ENCODE measurements at regions not wholly inside any gene's neighbourhood (a gene's known extent, or its start where the extent isn't known, plus 50 kb on each side); places are given as distances from the start of the nearest gene placed in this dataset.

DNA sequence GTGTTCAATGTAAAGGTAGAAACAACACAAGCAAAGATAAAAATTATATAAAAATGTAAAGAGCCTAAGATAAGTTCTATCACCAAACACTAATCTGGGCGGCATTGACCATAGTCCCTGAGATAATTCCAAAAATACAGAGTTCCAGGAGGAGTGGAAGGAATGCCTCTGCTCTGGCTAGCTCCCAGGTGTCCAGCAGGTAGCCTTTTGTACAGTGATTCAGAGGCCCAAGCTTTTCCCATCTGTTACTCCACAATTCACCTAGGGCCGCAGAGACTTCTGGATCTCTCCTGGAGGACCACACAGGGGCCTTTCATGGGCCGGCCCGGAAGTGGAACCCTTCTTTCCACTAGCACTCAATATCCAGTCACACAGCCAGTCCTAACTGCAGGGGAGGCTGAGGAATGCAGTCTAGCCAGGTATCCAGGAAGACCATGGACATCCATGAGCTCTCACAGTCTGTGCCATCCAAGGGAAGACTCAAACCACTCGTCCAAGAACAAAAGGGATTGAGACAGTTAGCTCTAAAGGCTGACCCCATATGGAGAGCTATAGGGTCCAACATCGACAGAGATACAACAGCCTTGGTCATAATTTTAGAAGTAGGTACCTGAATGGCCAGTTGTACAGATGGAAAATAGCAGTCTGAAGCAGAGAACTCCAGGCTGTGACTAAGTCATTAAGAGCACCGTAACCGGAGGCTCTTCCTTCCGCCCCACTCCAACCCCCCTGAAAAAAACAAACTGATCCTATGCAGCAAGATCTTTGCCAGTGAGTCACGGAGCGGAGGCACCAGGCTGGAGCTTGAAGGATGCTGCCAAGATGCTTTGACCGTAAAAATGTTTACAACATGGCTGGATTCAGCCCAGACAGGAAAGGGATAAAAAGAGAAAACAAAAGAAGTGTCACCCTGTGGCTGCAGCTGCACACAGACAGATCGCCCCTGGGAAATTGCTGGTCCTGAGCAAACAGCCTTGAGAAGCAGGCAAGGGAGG lies 204.8 kb downstream of the NUAK1 start:
- H4K20me1 ChIP-seq (ENCODE audit: insufficient read depth, low read length), result no peaks in the 10 kb centered on the region
- Mint-ChIP-seq H3K4me1 (no peaks in the 10 kb centered on the region), H3K4me3 (no peak overlapping the region), H3K27ac (no peak overlapping the region), H3K27me3 (ENCODE audit: low read depth in 3 of 3) (peaks cover 0 to 17% (median 1%) of the 10 kb centered on the region in 3 donors), H3K36me3 (no peaks in the 10 kb centered on the region), H3K9me3 (peaks cover 0 to 3% (median 0%) of the 10 kb centered on the region in 7 donors)
- H3K36me3 ChIP-seq (replicated peaks in 1 of 2; ENCODE audit: control insufficient read depth in 1 of 2, insufficient read depth in 2 of 2, low read length in 2 of 2), result no peaks in the 10 kb centered on the region
- no peaks in the 10 kb centered on the region for H3K9me3 ChIP-seq (replicated peaks in 1 of 2; ENCODE audit: control insufficient read depth in 1 of 2, insufficient read depth in 1 of 2, low read length in 2 of 2)
- intact Hi-C loops (cut with micrococcal nuclease), result no loop called here
- 79% methylated on average over 13 of the region's 13 CpGs for WGBS (ENCODE audit: insufficient coverage)
- TF ChIP-seq, protein P1, sequence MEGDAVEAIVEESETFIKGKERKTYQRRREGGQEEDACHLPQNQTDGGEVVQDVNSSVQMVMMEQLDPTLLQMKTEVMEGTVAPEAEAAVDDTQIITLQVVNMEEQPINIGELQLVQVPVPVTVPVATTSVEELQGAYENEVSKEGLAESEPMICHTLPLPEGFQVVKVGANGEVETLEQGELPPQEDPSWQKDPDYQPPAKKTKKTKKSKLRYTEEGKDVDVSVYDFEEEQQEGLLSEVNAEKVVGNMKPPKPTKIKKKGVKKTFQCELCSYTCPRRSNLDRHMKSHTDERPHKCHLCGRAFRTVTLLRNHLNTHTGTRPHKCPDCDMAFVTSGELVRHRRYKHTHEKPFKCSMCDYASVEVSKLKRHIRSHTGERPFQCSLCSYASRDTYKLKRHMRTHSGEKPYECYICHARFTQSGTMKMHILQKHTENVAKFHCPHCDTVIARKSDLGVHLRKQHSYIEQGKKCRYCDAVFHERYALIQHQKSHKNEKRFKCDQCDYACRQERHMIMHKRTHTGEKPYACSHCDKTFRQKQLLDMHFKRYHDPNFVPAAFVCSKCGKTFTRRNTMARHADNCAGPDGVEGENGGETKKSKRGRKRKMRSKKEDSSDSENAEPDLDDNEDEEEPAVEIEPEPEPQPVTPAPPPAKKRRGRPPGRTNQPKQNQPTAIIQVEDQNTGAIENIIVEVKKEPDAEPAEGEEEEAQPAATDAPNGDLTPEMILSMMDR (IDR thresholded peaks at IDR 0.05), result no peak
- no peak overlapping the region for H3K27ac ChIP-seq (ENCODE audit: low read depth in 1 of 2, low read length in 2 of 2)
- H3K79me2 ChIP-seq (ENCODE audit: insufficient read depth, low read length), result no peaks in the 10 kb centered on the region
- H2AFZ ChIP-seq (ENCODE audit: insufficient read depth, low read depth, low read length, poor library complexity, severe bottlenecking), result no peak overlapping the region
- no peak overlapping the region for H3K4me3 ChIP-seq (replicated peaks in 1 of 3; ENCODE audit: low read depth in 2 of 3, low read length in 3 of 3)
- no peak for DNase-seq
- H3K4me2 ChIP-seq (replicated peaks; ENCODE audit: extremely low read depth, low read length, poor library complexity, severe bottlenecking), result no peak overlapping the region
- H3K4me1 ChIP-seq (ENCODE audit: control insufficient read depth in 1 of 2, insufficient read depth in 2 of 2, low read length in 2 of 2), result no peaks in the 10 kb centered on the region
- no peaks in the 10 kb centered on the region for H3K27me3 ChIP-seq (ENCODE audit: control insufficient read depth in 2 of 2, insufficient read depth in 2 of 2, low read length in 2 of 2)
- no peak overlapping the region for H3K9ac ChIP-seq (ENCODE audit: insufficient read depth, low read length, poor library complexity, severe bottlenecking)

DNA sequence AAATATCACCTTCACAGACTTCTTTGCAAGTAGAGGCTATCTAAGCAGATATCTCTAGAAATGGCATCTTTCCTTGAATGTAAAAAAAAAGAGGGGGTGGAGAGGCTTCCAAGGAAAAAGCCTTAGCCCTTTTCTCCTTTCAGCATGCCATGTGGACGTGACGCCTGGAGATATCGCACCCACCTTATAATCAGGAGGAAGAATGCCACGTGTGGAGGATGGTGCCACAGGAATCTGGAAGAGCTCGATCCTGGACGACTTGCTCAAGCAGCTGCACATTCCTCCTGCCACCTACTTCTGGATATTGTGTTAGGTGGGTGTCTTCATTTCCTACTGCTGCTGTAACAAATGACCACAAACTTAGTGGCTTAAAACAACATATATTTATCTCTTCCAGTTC lies 203.6 kb downstream of the NUAK1 start:
- Histone ChIP-seq H2AFZ (ENCODE audit: insufficient read depth, low read depth, low read length, poor library complexity, severe bottlenecking) (no peak overlapping the region), H3K9me3 (replicated peaks in 1 of 2; ENCODE audit: control insufficient read depth in 1 of 2, insufficient read depth in 1 of 2, low read length in 2 of 2) (no peaks in the 10 kb centered on the region), H4K20me1 (ENCODE audit: insufficient read depth, low read length) (no peaks in the 10 kb centered on the region), H3K4me2 (replicated peaks; ENCODE audit: extremely low read depth, low read length, poor library complexity, severe bottlenecking) (no peak overlapping the region), H3K4me3 (replicated peaks in 1 of 3; ENCODE audit: low read depth in 2 of 3, low read length in 3 of 3) (no peak overlapping the region), H3K9ac (ENCODE audit: insufficient read depth, low read length, poor library complexity, severe bottlenecking) (no peak overlapping the region), H3K79me2 (ENCODE audit: insufficient read depth, low read length) (no peaks in the 10 kb centered on the region), H3K27ac (ENCODE audit: low read depth in 1 of 2, low read length in 2 of 2) (no peak overlapping the region), H3K27me3 (ENCODE audit: control insufficient read depth in 2 of 2, insufficient read depth in 2 of 2, low read length in 2 of 2) (no peaks in the 10 kb centered on the region), H3K36me3 (replicated peaks in 1 of 2; ENCODE audit: control insufficient read depth in 1 of 2, insufficient read depth in 2 of 2, low read length in 2 of 2) (no peaks in the 10 kb centered on the region), H3K4me1 (ENCODE audit: control insufficient read depth in 1 of 2, insufficient read depth in 2 of 2, low read length in 2 of 2) (no peaks in the 10 kb centered on the region)
- Mint-ChIP-seq H3K36me3 (no peaks in the 10 kb centered on the region), H3K4me1 (no peaks in the 10 kb centered on the region), H3K27me3 (ENCODE audit: low read depth in 3 of 3) (peaks cover 0 to 17% (median 1%) of the 10 kb centered on the region in 3 donors), H3K27ac (no peak overlapping the region), H3K4me3 (no peak overlapping the region), H3K9me3 (peaks cover 0 to 5% (median 1%) of the 10 kb centered on the region in 7 donors)
- no peak for DNase-seq
- intact Hi-C loops (cut with micrococcal nuclease), result no loop called here
- TF ChIP-seq, protein P1 (IDR thresholded peaks at IDR 0.05), result no peak
- WGBS (ENCODE audit: insufficient coverage), result no CpG with 5 or more reads among the region's 6 CpGs
